ENCODE measurements at regions not wholly inside any gene's neighbourhood (a gene's known extent, or its start where the extent isn't known, plus 50 kb on each side); places are given as distances from the start of the nearest gene placed in this dataset.
A peak's percentile ranks its signal among the peaks of the same experiment; 100 is the strongest.

DNA sequence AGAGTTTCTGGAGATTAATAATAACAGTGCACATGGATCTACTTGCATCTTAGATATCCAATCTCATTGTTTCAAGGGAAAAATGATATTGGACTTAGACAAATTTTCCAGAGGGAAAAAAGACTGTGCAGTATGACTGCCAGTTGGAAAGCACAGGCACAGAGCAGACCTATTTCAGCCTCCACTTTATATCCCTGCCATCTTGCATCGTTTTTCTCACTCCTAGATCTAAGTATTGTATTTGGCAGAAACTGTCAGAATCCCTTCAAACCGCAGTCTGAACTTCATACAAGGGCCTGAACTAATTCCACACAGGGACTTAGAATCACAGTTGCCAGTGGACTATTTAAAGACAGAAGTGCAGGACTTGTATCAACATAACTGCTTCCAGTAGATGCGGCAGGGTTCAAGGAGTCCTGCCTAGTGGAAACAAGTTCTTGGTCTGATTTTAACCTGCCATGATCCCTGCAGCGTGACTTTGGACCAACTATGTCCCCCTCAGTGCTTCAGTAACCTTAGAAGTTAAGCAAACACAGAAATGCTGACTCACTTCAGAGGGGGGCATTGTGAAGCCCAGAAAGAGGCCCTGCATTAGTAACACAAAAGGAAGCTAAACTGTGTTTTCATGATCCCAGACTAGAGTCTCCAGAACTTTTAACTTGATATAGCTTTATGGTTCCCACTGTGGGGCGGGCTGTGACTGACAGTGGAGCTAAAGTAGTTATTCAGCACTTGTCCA lies 95.7 kb upstream of the PALS2 start:
- Histone ChIP-seq H3K36me3 (no peaks in the 10 kb centered on the region), H3K27me3 (no peaks in the 10 kb centered on the region), H3K4me3 (replicated peaks in 1 of 3) (no peak overlapping the region), H3K9me3 (no peaks in the 10 kb centered on the region), H3K4me1 (peaks cover 41 to 58% of the 10 kb centered on the region in 2 donors), H3K27ac (peak overlapping the region; percentile 66 to 91 (median 72))
- WGBS, 2 donors: 6 to 10% methylated on average over 3 to 5 of the region's 5 CpGs
- peak in 2 of 6 experiments; percentile 22 for TF ChIP-seq CTCF (IDR thresholded peaks at IDR 0.05)
- TF ChIP-seq POLR2A (IDR thresholded peaks at IDR 0.05): peak in 1 of 2 donors; percentile 33
- intact Hi-C loops (cut with DNase I): no loop called here
- peak; percentile 90 to 92 for DNase-seq

GRCh38 chr7:24478137-24478655 lies 95.1 kb upstream of the PALS2 start:
- no peaks in the 10 kb centered on the region for H3K36me3 ChIP-seq
- TF ChIP-seq POLR2A (IDR thresholded peaks at IDR 0.05) (no peak), CTCF (IDR thresholded peaks at IDR 0.05) (peak in 1 of 6 experiments; percentile 14)
- H3K27me3 ChIP-seq: no peaks in the 10 kb centered on the region
- 39 to 41% methylated on average over 3 of the region's 3 CpGs for WGBS, 2 donors
- peak overlapping the region; percentile 66 to 91 (median 72) for H3K27ac ChIP-seq
- intact Hi-C loops (cut with DNase I): no loop called here
- peaks cover 41 to 58% of the 10 kb centered on the region in 2 donors for H3K4me1 ChIP-seq
- DNase-seq: no peak
- no peak overlapping the region for H3K4me3 ChIP-seq (replicated peaks in 1 of 3)
- H3K9me3 ChIP-seq: no peaks in the 10 kb centered on the region

- H3K4me1 ChIP-seq: peaks cover 34 to 46% of the 10 kb centered on the region in 2 donors
- intact Hi-C loops (cut with DNase I): no loop called here
- H3K36me3 ChIP-seq: no peaks in the 10 kb centered on the region
- peak overlapping the region in 2 of 3 donors; percentile 5 to 12 for H3K4me3 ChIP-seq (replicated peaks in 1 of 3)
- no peaks in the 10 kb centered on the region for H3K9me3 ChIP-seq
- H3K27ac ChIP-seq: peak overlapping the region; percentile 66 to 91 (median 72)
- H3K27me3 ChIP-seq: no peaks in the 10 kb centered on the region
- peak; percentile 66 to 71 for DNase-seq
- 24 to 36% methylated on average over 5 of the region's 5 CpGs for WGBS, 2 donors
- TF ChIP-seq POLR2A (IDR thresholded peaks at IDR 0.05) (peak in 1 of 2 donors; percentile 29), CTCF (IDR thresholded peaks at IDR 0.05) (no peak)
Observed at GRCh38 chr7:24480501-24480900, 92.8 kb upstream of the PALS2 start.

DNA sequence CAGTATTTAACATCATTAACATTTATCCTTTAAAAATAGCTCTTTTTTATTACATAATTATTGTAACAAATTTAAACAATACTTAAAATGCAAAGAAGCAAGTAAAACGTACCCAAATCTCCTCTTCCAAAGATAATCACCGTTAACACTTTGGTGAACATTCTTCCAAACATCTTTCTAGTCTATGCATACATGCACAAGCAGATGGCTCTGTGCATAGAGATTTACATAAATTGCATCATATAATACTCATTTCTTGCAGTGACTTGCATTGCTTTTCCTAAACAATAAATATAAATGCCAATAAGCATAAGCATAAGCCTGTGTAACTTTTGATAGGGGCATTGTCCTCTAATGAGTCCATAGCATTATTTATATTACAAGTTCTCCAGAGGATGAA lies 89.4 kb upstream of the PALS2 start:
- H3K4me3 ChIP-seq (replicated peaks in 1 of 3): no peak overlapping the region
- H3K36me3 ChIP-seq: no peaks in the 10 kb centered on the region
- H3K27me3 ChIP-seq: no peaks in the 10 kb centered on the region
- no peak overlapping the region for H3K27ac ChIP-seq
- intact Hi-C loops (cut with DNase I): no loop called here
- no peak for DNase-seq
- peaks cover 7 to 16% of the 10 kb centered on the region in 2 donors for H3K4me1 ChIP-seq
- H3K9me3 ChIP-seq: no peaks in the 10 kb centered on the region
- TF ChIP-seq CTCF (IDR thresholded peaks at IDR 0.05) (no peak), POLR2A (IDR thresholded peaks at IDR 0.05) (no peak)
- WGBS, 2 donors: 77 to 87% methylated on average over 2 of the region's 2 CpGs

- intact Hi-C loops (cut with DNase I): no loop called here
- H3K4me3 ChIP-seq (replicated peaks in 1 of 3): no peak overlapping the region
- H3K4me1 ChIP-seq: no peaks in the 10 kb centered on the region
- H3K9me3 ChIP-seq: no peaks in the 10 kb centered on the region
- TF ChIP-seq CTCF (IDR thresholded peaks at IDR 0.05) (no peak), POLR2A (IDR thresholded peaks at IDR 0.05) (no peak)
- H3K27ac ChIP-seq: no peak overlapping the region
- no peaks in the 10 kb centered on the region for H3K36me3 ChIP-seq
- DNase-seq: no peak
- no peaks in the 10 kb centered on the region for H3K27me3 ChIP-seq
- WGBS, 2 donors: 91 to 98% methylated on average over 2 of the region's 2 CpGs
Observed at GRCh38 chr7:24492576-24492975, 80.7 kb upstream of the PALS2 start.

All from thyroid gland (tissue), 4 donors.